HG02938 (cell line): ENCODE measurements at regions not wholly inside any gene's neighbourhood (a gene's known extent, or its start where the extent isn't known, plus 50 kb on each side); places are given as distances from the start of the nearest gene placed in this dataset.

Experiments used
- ATAC-seq: cut with Tn5 transposase; IDR thresholded peaks from one replicate; pipeline ENCODE4 v1.9.1; 2021; ENCODE audit warnings: mild to moderate bottlenecking, moderate library complexity; ENCODE audit not compliant: unreplicated experiment

DNA sequence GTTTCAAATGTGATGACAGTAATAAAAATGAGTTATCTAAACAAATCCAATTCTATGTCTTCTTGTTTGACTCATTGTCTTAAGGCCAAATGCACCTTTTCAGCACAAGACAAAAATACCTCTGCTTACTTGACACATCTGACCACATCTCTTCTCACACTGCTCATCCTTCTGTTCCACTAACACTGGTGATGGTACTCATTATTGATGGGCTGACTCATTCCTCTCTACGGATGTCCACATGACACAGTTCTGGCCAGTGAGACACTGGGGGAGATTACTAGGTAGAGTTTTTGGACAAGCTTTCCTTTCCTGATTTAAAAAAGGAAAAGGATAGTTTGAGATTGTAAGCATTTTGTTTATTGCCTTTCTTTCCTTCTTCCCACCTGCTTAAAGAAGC lies 410.6 kb upstream of the THRB start:
- no peak for ATAC-seq

GRCh38 chr3:24907106-24907505 lies 412.5 kb upstream of the THRB start:
- no peak for ATAC-seq

DNA sequence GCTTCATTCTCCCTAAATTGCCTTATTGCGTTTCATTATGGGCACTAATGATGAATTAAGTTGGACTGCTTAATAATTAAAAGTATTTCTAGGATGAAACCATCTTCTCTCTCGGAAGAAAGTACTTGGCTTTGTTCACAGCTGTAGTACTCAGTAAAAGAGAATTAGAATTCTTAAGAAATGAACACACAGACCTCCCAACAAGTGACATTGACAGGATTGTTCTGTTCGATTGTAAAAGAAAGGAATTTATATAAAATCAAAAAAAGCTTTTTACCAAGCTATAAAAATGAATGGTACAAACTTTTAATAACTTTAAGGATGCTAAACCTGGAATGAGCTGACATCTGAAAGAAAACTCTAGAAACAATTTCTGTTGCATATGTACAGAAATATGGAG lies 416.4 kb upstream of the THRB start:
- no peak for ATAC-seq

GRCh38 chr3:24915639-24916038 lies 421.0 kb upstream of the THRB start:
- ATAC-seq: no peak

- no peak for ATAC-seq
Observed at GRCh38 chr3:24917908-24918307, 423.3 kb upstream of the THRB start.

- ATAC-seq: no peak
Observed at GRCh38 chr3:24923570-24923969, 428.9 kb upstream of the THRB start.

DNA sequence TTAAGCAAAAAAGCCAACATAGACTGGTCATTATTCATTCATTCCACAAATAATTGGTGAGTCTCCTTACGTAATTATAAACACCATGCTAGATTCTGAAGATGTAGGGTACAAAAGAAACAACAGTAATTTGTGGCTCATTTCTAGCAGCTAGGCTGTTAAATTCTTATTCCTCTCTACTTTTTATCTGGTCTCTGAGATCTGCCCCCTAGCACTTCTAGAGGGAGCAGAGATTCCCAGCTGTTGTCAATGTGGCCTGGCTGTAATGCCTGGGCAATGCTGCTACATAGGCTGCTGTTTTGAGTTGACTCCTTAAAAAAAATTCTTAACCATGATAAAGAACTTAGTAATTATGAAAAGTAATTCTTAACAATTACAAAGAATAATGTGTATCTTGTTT lies 434.9 kb upstream of the THRB start:
- no peak for ATAC-seq

GRCh38 chr3:24933401-24933800 lies 438.8 kb upstream of the THRB start:
- no peak for ATAC-seq

DNA sequence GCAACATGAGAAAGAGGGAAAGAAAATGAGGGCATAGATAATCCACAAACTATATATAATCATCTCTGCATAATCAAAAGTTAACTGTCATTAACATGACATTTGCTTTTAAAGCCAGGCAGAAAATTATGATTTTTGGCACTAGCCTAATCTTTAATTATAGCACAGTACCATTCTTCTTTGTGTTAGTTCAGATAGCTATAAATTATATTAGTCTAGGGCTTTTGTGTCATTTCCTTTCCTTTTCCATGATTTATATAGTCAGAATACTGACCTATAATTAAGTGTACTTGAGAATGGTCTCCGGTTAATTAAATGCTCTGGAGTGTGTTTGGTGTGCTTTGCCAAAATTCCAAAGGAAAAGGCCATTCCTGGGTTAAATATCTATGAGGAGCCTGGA lies 441.9 kb upstream of the THRB start:
- no peak for ATAC-seq

DNA sequence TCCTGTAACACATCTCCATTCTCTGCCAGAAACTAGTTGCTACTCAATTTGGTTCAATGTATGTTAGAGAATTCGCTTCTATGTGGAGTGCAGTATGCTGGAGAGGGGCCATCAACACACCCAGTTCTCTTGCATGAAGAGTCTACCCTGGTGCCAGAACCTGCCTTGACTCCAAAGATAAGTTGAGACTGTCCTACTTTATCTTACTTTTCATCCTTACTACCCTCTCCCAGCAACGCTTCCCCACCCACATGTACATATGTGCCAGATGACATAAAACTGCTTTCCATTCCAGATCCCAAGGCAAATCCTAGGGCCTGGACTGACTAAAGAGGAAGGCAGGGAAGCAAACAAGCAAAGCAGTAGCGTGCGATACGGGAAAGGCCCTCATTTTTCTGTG lies 442.6 kb upstream of the THRB start:
- ATAC-seq: no peak

DNA sequence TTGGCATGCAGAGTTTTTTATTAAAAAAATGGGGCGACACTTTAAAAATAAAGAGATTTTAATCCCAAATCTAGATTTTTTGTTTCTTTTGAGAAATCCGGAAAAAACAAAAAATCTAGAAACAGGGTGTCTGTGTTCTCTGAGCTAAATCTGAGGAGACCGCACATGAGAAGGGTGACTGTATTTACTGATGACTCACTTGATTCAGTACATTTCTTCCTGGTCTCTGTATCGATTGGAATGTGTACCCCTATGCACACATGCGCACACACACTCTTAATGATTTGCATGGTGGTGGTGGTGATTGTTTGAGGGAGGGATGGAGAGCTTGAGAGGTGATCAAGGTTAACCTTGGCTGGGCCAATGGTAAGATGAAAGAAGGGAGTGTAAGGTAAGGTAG lies 443.1 kb upstream of the THRB start:
- no peak for ATAC-seq

DNA sequence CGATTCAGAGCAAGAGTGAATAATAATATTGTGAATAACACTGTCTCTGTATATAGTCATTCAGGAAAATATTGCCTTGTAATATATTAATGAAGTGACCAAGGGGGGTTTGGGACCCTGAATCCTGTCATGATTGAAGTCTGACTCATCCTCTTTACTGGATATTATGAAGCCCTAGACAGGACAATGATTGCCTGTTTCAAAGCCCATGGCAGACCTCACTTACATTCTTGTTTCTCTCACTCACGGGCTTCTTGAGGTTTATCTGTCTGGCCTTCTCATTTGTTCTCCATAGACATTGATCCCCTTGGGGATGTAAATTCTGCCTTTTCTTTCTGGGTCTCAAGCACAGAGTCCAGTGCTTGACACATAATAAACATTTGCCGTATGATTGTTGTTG lies 449.3 kb upstream of the THRB start:
- ATAC-seq: no peak

GRCh38 chr3:24944805-24945520 lies 450.3 kb upstream of the THRB start:
- ATAC-seq: no peak

DNA sequence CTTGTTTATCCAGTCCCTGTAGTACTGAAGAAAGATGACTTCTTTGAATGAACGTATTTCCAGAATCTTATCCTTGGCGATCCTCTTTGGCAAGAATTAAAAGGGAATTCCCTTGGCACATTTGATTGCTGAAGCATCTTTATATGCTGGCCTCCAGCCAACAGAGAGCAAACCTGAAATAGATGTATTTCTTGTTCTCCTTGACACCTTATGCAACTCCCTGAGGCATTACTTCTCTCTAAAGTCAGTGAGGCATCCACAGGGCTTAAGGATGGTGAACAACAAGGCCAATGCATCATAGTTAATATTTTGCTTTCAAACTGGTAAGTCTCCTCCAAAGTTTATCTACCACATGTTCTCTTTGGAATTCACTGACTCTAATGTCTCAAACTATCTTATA lies 450.9 kb upstream of the THRB start:
- ATAC-seq: no peak

DNA sequence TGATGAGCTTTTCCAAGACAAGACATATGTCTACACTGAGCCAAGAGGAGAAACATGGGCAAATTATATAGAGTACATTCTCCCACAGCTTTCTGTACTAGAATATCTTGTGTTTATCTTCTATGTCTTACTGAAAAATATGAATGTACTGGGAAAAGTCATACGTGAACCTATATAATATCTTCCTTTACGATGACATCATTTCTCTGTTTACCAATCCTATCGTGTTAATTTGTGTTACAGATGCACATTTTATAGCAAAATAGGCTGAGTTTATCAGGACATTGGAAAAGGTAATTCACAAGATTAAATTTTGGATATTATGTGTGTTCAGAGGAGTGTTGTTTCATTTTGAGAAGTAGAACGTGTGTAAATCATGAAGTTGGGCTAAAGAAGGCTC lies 452.5 kb upstream of the THRB start:
- no peak for ATAC-seq

- ATAC-seq: no peak
Observed at GRCh38 chr3:24951180-24951579, 456.5 kb upstream of the THRB start.

GRCh38 chr3:24952388-24952787 lies 457.7 kb upstream of the THRB start:
- no peak for ATAC-seq

DNA sequence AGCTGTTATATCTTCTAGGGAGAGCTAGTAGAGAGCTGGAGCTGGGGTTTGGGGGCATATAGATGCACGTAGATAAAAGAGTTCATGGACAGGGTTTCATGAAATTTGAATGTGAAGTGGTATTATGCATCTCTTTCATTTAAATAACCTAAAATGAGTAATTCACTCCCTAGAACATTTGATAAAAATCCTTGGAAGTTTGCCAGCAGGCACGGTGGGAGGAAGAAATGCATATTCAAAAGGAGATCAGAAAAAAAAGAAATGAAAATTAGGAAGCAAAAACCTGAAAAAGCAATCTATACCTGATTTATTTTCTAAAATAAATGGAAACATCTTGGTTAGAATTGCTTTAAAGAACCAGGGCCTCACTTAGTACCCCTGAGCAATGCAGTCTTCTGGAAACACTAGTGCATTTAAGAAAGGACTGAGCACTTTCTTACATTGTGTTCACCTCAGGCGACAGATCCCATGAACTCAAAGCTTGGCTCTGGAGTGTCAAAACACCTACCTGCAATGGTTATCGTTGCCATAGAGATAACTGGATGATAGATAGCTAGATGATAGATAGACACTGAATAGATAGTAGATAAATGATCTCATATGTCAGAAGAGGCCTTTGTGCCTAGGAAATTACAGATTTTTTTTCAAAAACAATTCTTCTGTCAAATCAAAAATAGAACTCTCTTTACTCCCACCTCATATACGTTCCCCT lies 458.6 kb upstream of the THRB start:
- ATAC-seq: no peak

- ATAC-seq: no peak
Observed at GRCh38 chr3:24956613-24957012, 462.0 kb upstream of the THRB start.

GRCh38 chr3:24958271-24958670 lies 463.6 kb upstream of the THRB start:
- ATAC-seq: no peak

DNA sequence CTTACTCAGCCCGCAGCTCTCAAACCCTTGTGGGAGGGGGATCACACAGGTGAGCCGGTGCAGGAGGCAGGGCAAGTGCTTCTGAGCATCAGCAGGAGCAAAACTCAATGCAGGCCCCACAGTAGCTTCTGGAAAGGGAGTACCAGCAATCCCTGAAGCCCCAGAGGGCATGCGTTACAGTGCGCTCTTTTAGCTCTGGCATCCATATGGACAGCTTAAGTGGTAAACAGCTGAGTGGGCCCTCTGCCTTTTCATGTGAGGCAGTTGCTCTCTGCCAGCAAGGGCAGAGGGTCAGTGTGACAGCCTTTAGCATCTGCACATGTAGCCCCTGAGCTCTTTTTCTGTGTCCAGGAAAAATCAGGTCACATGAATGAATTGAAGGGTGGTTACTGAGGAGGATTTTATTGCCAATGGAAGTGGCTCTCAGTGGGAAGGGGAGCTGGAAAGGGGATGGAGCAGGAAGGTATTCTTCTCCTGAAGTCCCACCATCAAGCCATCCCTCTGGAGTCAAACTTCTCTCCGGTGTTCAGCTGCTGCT lies 464.3 kb upstream of the THRB start:
- no peak for ATAC-seq
